GM12873 (cell line): ENCODE measurements at regions not wholly inside any gene's neighbourhood (a gene's known extent, or its start where the extent isn't known, plus 50 kb on each side); places are given as distances from the start of the nearest gene placed in this dataset.

ENCODE experiments used
- CTCF ChIP-seq: IDR thresholded peaks from 2 replicates; pipeline ENCODE4 v1.5.1; 2012; ENCODE audit warnings: low read depth, mild to moderate bottlenecking, moderate library complexity, low read length, control low read depth; ENCODE audit not compliant: insufficient read depth; ENCODE audit errors: missing control alignments

- TF ChIP-seq CTCF = no peak
These were observed 80.2 kb upstream of the ACSL4 start for GRCh38 chrX:109813236-109813635.

GRCh38 chrX:109818976-109819375 is 85.9 kb upstream of the ACSL4 start:
- TF ChIP-seq CTCF = no peak

GRCh38 chrX:109822861-109823260 is 89.8 kb upstream of the ACSL4 start:
- TF ChIP-seq CTCF = no peak

- TF ChIP-seq CTCF = no peak
These were observed 94.1 kb upstream of the ACSL4 start for GRCh38 chrX:109826954-109827708.

GRCh38 chrX:109827772-109828171 is 94.7 kb upstream of the ACSL4 start:
- no peak for TF ChIP-seq CTCF

- no peak for TF ChIP-seq CTCF
These were observed 97.2 kb upstream of the ACSL4 start for GRCh38 chrX:109830157-109830703.

- TF ChIP-seq CTCF = no peak
These were observed 97.7 kb upstream of the ACSL4 start for GRCh38 chrX:109830704-109831206.
